ENCODE measurements at regions not wholly inside any gene's neighbourhood (a gene's known extent, or its start where the extent isn't known, plus 50 kb on each side); places are given as distances from the start of the nearest gene placed in this dataset.

- TF ChIP-seq POLR2A (IDR thresholded peaks at IDR 0.05; ENCODE audit: low read length) (no peak), GATA1 (IDR thresholded peaks at IDR 0.05; ENCODE audit: low read depth, low read length) (no peak)
Measured at GRCh38 chr14:104429291-104429861, 150.2 kb upstream of the C14orf180 start.

Measured in erythroblast (primary cell).